ENCODE measurements at regions not wholly inside any gene's neighbourhood (a gene's known extent, or its start where the extent isn't known, plus 50 kb on each side); places are given as distances from the start of the nearest gene placed in this dataset.

GRCh38 chr7:131236318-131236672, 91.4 kb upstream of the MKLN1 start:
- DNase-seq, result no peak

GRCh38 chr7:131238347-131238931, 89.2 kb upstream of the MKLN1 start:
- DNase-seq, result peak; percentile 94

GRCh38 chr7:131241386-131241785, 86.3 kb upstream of the MKLN1 start:
- no peak for DNase-seq

- DNase-seq, result no peak
These were observed 85.5 kb upstream of the MKLN1 start for GRCh38 chr7:131242123-131242650.

- DNase-seq, result peak; percentile 26
These were observed 83.3 kb upstream of the MKLN1 start for GRCh38 chr7:131244259-131244852.

GRCh38 chr7:131249003-131249402, 78.7 kb upstream of the MKLN1 start:
- peak; percentile 56 for DNase-seq

- DNase-seq, result no peak
These were observed 78.2 kb upstream of the MKLN1 start for GRCh38 chr7:131249483-131249882.

GRCh38 chr7:131250331-131250730, 77.3 kb upstream of the MKLN1 start:
- no peak for DNase-seq

GRCh38 chr7:131251371-131251770, 76.3 kb upstream of the MKLN1 start:
- DNase-seq, result no peak

- DNase-seq, result no peak
These were observed 74.7 kb upstream of the MKLN1 start for GRCh38 chr7:131252976-131253375.

- DNase-seq, result no peak
These were observed 73.5 kb upstream of the MKLN1 start for GRCh38 chr7:131254211-131254610.

- DNase-seq, result no peak
These were observed 72.4 kb upstream of the MKLN1 start for GRCh38 chr7:131255242-131255641.

GRCh38 chr7:131261476-131261994, 66.1 kb upstream of the MKLN1 start:
- no peak for DNase-seq

GRCh38 chr7:131265227-131265626, 62.4 kb upstream of the MKLN1 start:
- peak; percentile 82 for DNase-seq

- DNase-seq, result no peak
These were observed 60.0 kb upstream of the MKLN1 start for GRCh38 chr7:131267631-131268030.

- no peak for DNase-seq
These were observed 58.8 kb upstream of the MKLN1 start for GRCh38 chr7:131268906-131269305.

GRCh38 chr7:131272086-131272485, 55.6 kb upstream of the MKLN1 start:
- DNase-seq, result no peak

GRCh38 chr7:131274986-131275385, 52.7 kb upstream of the MKLN1 start:
- no peak for DNase-seq

- DNase-seq, result no peak
These were observed 51.5 kb upstream of the MKLN1 start for GRCh38 chr7:131276190-131276589.

- no peak for DNase-seq
These were observed 50.9 kb upstream of the MKLN1 start for GRCh38 chr7:131276748-131277147.

All from inflammatory macrophage treated with lipopolysaccharide for 4 hours (primary cell).